Thyroid gland (tissue), 4 donors: ENCODE measurements at regions not wholly inside any gene's neighbourhood (a gene's known extent, or its start where the extent isn't known, plus 50 kb on each side); places are given as distances from the start of the nearest gene placed in this dataset.

Experiments
- CTCF ChIP-seq, 6 experiments: fragments of 200-600 bp in 3 of 6; fragments of 450-650 bp in 3 of 6; sonication (generic) in 3 of 6; IDR thresholded peaks; one replicate each; pipeline ENCODE4 v1.5.1; 2016 to 2019; ENCODE audit warnings: antibody characterized with exemption in 6 of 6, mild to moderate bottlenecking in 2 of 6, inconsistent platforms in 1 of 6, moderate library complexity in 1 of 6
- POLR2A ChIP-seq, 2 donors: fragments of 450-650 bp; IDR thresholded peaks; one replicate each; pipeline ENCODE4 v1.6.1; 2017; ENCODE audit warnings: antibody characterized with exemption in 2 of 2, mild to moderate bottlenecking in 2 of 2, moderate library complexity in 1 of 2

GRCh38 chr4:19205853-19206252 lies 1045.9 kb upstream of the SLIT2 start:
- TF ChIP-seq CTCF (IDR thresholded peaks at IDR 0.05) (no peak), POLR2A (IDR thresholded peaks at IDR 0.05) (no peak)
